ENCODE measurements at regions not wholly inside any gene's neighbourhood (a gene's known extent, or its start where the extent isn't known, plus 50 kb on each side); places are given as distances from the start of the nearest gene placed in this dataset.

GRCh38 chr1:232170909-232171308 is 459.0 kb downstream of the SIPA1L2 start:
- POLR2A ChIA-PET (ENCODE audit: low non-redundant PET) = no interaction called here
- CTCF ChIA-PET = interaction anchor here (1.6 kb wide), 1 partner anchor 50 kb away, joined by 6 read pairs; no protein-coding TSS in a partner anchor
- H3K27ac ChIP-seq = no peak overlapping the region

GRCh38 chr1:232169436-232169835 is 460.5 kb downstream of the SIPA1L2 start:
- POLR2A ChIA-PET (ENCODE audit: low non-redundant PET) = no interaction called here
- TF ChIP-seq CTCF (conservative IDR thresholded peaks at IDR 0.05; ENCODE audit: low read depth) = no peak
- CTCF ChIA-PET = no interaction called here
- DNase-seq (ENCODE audit: low spot score) = no peak
- no peak overlapping the region for H3K27ac ChIP-seq

More at GRCh38 chr1:232170909-232171308, 459.0 kb downstream of the SIPA1L2 start:
- no peak for TF ChIP-seq CTCF (conservative IDR thresholded peaks at IDR 0.05; ENCODE audit: low read depth)
- DNase-seq (ENCODE audit: low spot score) = no peak

- no peak for DNase-seq (ENCODE audit: low spot score)
- POLR2A ChIA-PET (ENCODE audit: low non-redundant PET) = no interaction called here
- H3K27ac ChIP-seq = no peak overlapping the region
- CTCF ChIA-PET = no interaction called here
- no peak for TF ChIP-seq CTCF (conservative IDR thresholded peaks at IDR 0.05; ENCODE audit: low read depth)
Measured at GRCh38 chr1:232168508-232168907, 461.4 kb downstream of the SIPA1L2 start.

GRCh38 chr1:232166942-232167341 is 463.0 kb downstream of the SIPA1L2 start:
- no peak for DNase-seq (ENCODE audit: low spot score)
- H3K27ac ChIP-seq = no peak overlapping the region
- TF ChIP-seq CTCF (conservative IDR thresholded peaks at IDR 0.05; ENCODE audit: low read depth) = no peak
- CTCF ChIA-PET = no interaction called here
- POLR2A ChIA-PET (ENCODE audit: low non-redundant PET) = interaction anchor here (0.8 kb wide), 1 partner anchor 236 kb away, joined by 3 read pairs; no protein-coding TSS in a partner anchor

GRCh38 chr1:232164078-232164963 is 465.6 kb downstream of the SIPA1L2 start:
- ChIA-PET CTCF (no interaction called here), POLR2A (ENCODE audit: low non-redundant PET) (no interaction called here)
- no peak for TF ChIP-seq CTCF (conservative IDR thresholded peaks at IDR 0.05; ENCODE audit: low read depth)
- DNase-seq (ENCODE audit: low spot score) = no peak
- no peak overlapping the region for H3K27ac ChIP-seq

GRCh38 chr1:232163533-232163932 is 466.4 kb downstream of the SIPA1L2 start:
- TF ChIP-seq CTCF (conservative IDR thresholded peaks at IDR 0.05; ENCODE audit: low read depth) = no peak
- DNase-seq (ENCODE audit: low spot score) = no peak
- ChIA-PET POLR2A (ENCODE audit: low non-redundant PET) (no interaction called here), CTCF (no interaction called here)
- H3K27ac ChIP-seq = no peak overlapping the region
